ENCODE measurements at regions not wholly inside any gene's neighbourhood (a gene's known extent, or its start where the extent isn't known, plus 50 kb on each side); places are given as distances from the start of the nearest gene placed in this dataset.

GRCh38 chr5:68418201-68418600 lies 202.6 kb downstream of the PIK3R1 start:
- TF ChIP-seq POLR2AphosphoS5 (IDR thresholded peaks at IDR 0.05; ENCODE audit: borderline replicate concordance, low read depth, low read length) (no peak), EZH2 (IDR thresholded peaks at IDR 0.05) (no peak)
